DOHH2 (cell line): ENCODE measurements at regions not wholly inside any gene's neighbourhood (a gene's known extent, or its start where the extent isn't known, plus 50 kb on each side); places are given as distances from the start of the nearest gene placed in this dataset.
"Not testable (repeated sequence)": the region's sequence is repeated elsewhere in the genome, so short reads cannot be mapped to it uniquely, and the experiment has no call there.

ENCODE experiments used
- H3F3A ChIP-seq: fragments of 200-600 bp; sonication (generic), shearing (Covaris generic); 2 replicates; pipeline ENCODE4 v1.6.0; 2016; ENCODE audit warnings: antibody characterized with exemption, mild to moderate bottlenecking; ENCODE audit not compliant: control insufficient read depth, insufficient read depth
- H3K27ac ChIP-seq: fragments of 200-600 bp; sonication (generic); 2 replicates; pipeline ENCODE4 v1.5.1; 2014; ENCODE audit warnings: low read depth, mild to moderate bottlenecking, low read length, moderate library complexity
- H3K27me3 ChIP-seq: fragments of 200-600 bp; sonication (generic); 2 replicates; pipeline ENCODE4 v1.6.1; 2014; ENCODE audit warnings: mild to moderate bottlenecking, low read length, mixed read lengths; ENCODE audit not compliant: control insufficient read depth
- H3K36me3 ChIP-seq: fragments of 200-600 bp; sonication (generic); 2 replicates; pipeline ENCODE4 v1.6.1; 2014; ENCODE audit warnings: mild to moderate bottlenecking, low read length, moderate library complexity, mixed read lengths; ENCODE audit not compliant: control insufficient read depth
- H3K4me1 ChIP-seq: fragments of 200-600 bp; sonication (generic); 2 replicates; pipeline ENCODE4 v1.6.1; 2014; ENCODE audit warnings: mild to moderate bottlenecking, low read length, mixed read lengths; ENCODE audit not compliant: control insufficient read depth
- H3K4me2 ChIP-seq: fragments of 200-600 bp; sonication (generic); 2 replicates; pipeline ENCODE4 v1.6.0; 2014; ENCODE audit warnings: mild to moderate bottlenecking, low read length, moderate library complexity
- H3K4me3 ChIP-seq: fragments of 200-600 bp; sonication (generic); 2 replicates; pipeline ENCODE4 v1.5.1; 2014; ENCODE audit warnings: mild to moderate bottlenecking, low read length, mixed read lengths
- H3K79me2 ChIP-seq: fragments of 200-600 bp; sonication (generic); 2 replicates; pipeline ENCODE4 v1.6.1; 2014; ENCODE audit warnings: mild to moderate bottlenecking, low read length, mixed read lengths; ENCODE audit not compliant: control insufficient read depth
- H3K9me2 ChIP-seq: fragments of 200-600 bp; sonication (generic); replicated peaks from 2 replicates; pipeline ENCODE4 v1.6.1; 2014; ENCODE audit warnings: mild to moderate bottlenecking, low read length, mixed read lengths; ENCODE audit not compliant: control insufficient read depth
- H3K9me3 ChIP-seq: fragments of 200-600 bp; sonication (generic); 2 replicates; pipeline ENCODE4 v1.6.1; 2014; ENCODE audit warnings: antibody characterized with exemption, low read length, mixed read lengths; ENCODE audit not compliant: control insufficient read depth, insufficient read depth
- H4K20me1 ChIP-seq: fragments of 200-600 bp; sonication (generic); 2 replicates; pipeline ENCODE4 v1.6.0; 2014; ENCODE audit warnings: low read depth, mild to moderate bottlenecking, antibody characterized with exemption, low read length, moderate library complexity; ENCODE audit not compliant: control insufficient read depth, insufficient read depth
- CTCF ChIP-seq: fragments of 200-600 bp; sonication (generic); IDR thresholded peaks from one replicate; pipeline ENCODE4 v1.5.1; 2014; ENCODE audit warnings: antibody characterized with exemption, mild to moderate bottlenecking, low read depth, low read length; ENCODE audit not compliant: poor library complexity, severe bottlenecking
- EZH2phosphoT487 ChIP-seq: fragments of 200-600 bp; sonication (generic); IDR thresholded peaks from 2 replicates; pipeline ENCODE4 v1.6.1; 2017; ENCODE audit warnings: borderline replicate concordance, mild to moderate bottlenecking, antibody characterized with exemption, low read length, moderate library complexity, mixed read lengths

- Histone ChIP-seq H3K4me3 (no peak overlapping the region), H3F3A (no peaks in the 10 kb centered on the region), H4K20me1 (no peaks in the 10 kb centered on the region), H3K4me1 (no peaks in the 10 kb centered on the region), H3K4me2 (no peak overlapping the region), H3K36me3 (no peaks in the 10 kb centered on the region), H3K9me3 (0 out of 2 replicates have a peak, but pooled peaks cover 5% of the 10 kb centered on the region), H3K27ac (no peak overlapping the region), H3K27me3 (no peaks in the 10 kb centered on the region), H3K79me2 (no peaks in the 10 kb centered on the region), H3K9me2 (no peaks in the 10 kb centered on the region)
- TF ChIP-seq CTCF (no peak), EZH2phosphoT487 (no peak)
Measured at GRCh38 chr9:85478847-85479246, 262.9 kb downstream of the AGTPBP1 start.

- not testable (repeated sequence) for H3K4me1 ChIP-seq
Measured at GRCh38 chr9:85474896-85475295, 266.9 kb downstream of the AGTPBP1 start.

DNA sequence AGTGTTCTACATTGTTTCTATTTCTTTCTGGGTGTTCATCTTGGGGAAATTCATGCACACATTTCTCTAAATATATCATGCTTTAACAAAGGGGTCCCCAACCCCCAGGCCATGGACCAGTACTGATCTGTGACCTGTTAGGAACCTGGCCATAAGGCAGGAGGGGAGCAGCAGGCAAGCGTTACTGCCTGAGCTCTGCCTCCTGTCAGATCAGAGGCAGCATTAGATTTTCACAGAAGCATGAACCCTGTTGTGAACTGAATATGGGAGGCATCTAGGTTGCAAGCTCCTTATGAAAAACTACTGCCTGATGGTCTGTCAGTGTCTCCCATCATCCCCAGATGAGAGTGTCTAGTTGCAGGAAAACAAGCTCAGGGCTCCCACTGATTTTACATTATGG lies 270.0 kb downstream of the AGTPBP1 start:
- Histone ChIP-seq H3K4me2 (no peak overlapping the region), H4K20me1 (no peaks in the 10 kb centered on the region), H3K4me3 (no peak overlapping the region), H3K27me3 (no peaks in the 10 kb centered on the region), H3K36me3 (no peaks in the 10 kb centered on the region), H3K4me1 (no peaks in the 10 kb centered on the region), H3F3A (no peaks in the 10 kb centered on the region), H3K9me3 (0 out of 2 replicates have a peak, but pooled peaks cover 5% of the 10 kb centered on the region), H3K9me2 (no peaks in the 10 kb centered on the region), H3K79me2 (no peaks in the 10 kb centered on the region), H3K27ac (no peak overlapping the region)
- no peak for TF ChIP-seq CTCF
- TF ChIP-seq EZH2phosphoT487, result no peak

More at GRCh38 chr9:85474896-85475295, 266.9 kb downstream of the AGTPBP1 start:
- H3K79me2 ChIP-seq, H4K20me1 ChIP-seq, H3K27ac ChIP-seq, H3F3A ChIP-seq, H3K36me3 ChIP-seq, H3K4me3 ChIP-seq, H3K27me3 ChIP-seq, H3K9me2 ChIP-seq, H3K9me3 ChIP-seq, H3K4me2 ChIP-seq: not testable (repeated sequence)

DNA sequence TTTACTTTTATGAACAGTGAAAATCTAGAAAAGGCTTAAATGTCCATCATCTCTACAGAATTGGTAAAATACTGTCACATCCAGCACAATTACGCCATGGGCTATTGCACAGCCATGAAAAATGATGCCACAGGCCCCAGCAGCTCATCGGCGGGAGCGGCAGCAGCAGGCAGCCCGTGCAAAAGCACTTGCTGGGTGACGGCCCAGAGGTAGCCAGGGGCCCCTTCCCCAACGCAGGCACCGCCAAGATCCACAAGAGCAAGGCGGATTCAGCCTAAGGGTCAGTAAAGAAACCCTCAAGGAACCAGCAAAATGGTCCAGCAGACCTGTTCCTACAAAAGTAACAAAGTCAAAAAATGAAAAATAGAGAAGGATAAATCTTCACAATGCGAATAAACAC lies 272.7 kb downstream of the AGTPBP1 start:
- Histone ChIP-seq H3K4me2 (no peak overlapping the region), H3K9me3 (no peaks in the 10 kb centered on the region), H3K9me2 (no peaks in the 10 kb centered on the region), H4K20me1 (no peaks in the 10 kb centered on the region), H3K27ac (no peak overlapping the region), H3K4me3 (no peak overlapping the region), H3K79me2 (no peaks in the 10 kb centered on the region), H3F3A (no peaks in the 10 kb centered on the region), H3K4me1 (no peaks in the 10 kb centered on the region), H3K27me3 (no peaks in the 10 kb centered on the region), H3K36me3 (no peaks in the 10 kb centered on the region)
- TF ChIP-seq CTCF, result no peak
- no peak for TF ChIP-seq EZH2phosphoT487
